NCI-H146 treated with DMSO at 0.1 percent for 48 hours (cell line): ENCODE measurements at regions not wholly inside any gene's neighbourhood (a gene's known extent, or its start where the extent isn't known, plus 50 kb on each side); places are given as distances from the start of the nearest gene placed in this dataset.
"Not testable (repeated sequence)": the region's sequence is repeated elsewhere in the genome, so short reads cannot be mapped to it uniquely, and the experiment has no call there.

ENCODE experiments used
- DNase-seq: peaks from one replicate; lab custom pipeline; 2025; ENCODE audit not compliant: unreplicated experiment; lab: John Stamatoyannopoulos, UW

GRCh38 chrX:136975684-136976470, 57.9 kb downstream of the GPR101 start:
- no peak for DNase-seq

- DNase-seq: no peak
Measured at GRCh38 chrX:136967966-136968365, 65.8 kb downstream of the GPR101 start.

GRCh38 chrX:136963973-136964372, 69.8 kb downstream of the GPR101 start:
- no peak for DNase-seq

DNA sequence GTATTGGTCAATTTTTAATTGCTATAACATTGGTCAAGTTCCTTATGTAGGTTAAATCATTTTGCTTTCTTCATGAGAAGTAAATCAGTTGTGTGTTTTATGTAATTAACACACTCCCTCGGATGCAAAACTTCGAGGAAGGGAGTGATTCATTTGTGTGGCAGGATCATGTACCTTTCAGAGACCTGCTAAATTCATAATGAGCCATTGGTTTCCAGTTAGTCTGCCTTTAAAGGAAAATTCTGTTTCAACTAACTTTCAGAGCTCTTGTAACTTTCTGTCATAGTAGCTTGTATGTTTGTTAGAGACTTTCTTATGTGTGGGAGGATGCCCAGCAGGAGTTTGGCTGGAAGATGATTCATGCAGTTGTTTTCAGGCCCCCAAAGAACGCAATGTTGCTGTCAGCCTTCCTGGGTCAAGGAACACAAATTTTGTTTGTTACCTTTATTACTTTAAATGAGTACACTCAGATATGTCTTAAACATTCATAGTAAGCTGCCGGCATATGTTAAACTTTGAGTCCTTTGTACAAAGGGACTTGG, 72.1 kb downstream of the GPR101 start:
- DNase-seq: no peak

GRCh38 chrX:136954930-136955329, 74.4 kb upstream of the RBMX start:
- DNase-seq: peak; percentile 0

DNA sequence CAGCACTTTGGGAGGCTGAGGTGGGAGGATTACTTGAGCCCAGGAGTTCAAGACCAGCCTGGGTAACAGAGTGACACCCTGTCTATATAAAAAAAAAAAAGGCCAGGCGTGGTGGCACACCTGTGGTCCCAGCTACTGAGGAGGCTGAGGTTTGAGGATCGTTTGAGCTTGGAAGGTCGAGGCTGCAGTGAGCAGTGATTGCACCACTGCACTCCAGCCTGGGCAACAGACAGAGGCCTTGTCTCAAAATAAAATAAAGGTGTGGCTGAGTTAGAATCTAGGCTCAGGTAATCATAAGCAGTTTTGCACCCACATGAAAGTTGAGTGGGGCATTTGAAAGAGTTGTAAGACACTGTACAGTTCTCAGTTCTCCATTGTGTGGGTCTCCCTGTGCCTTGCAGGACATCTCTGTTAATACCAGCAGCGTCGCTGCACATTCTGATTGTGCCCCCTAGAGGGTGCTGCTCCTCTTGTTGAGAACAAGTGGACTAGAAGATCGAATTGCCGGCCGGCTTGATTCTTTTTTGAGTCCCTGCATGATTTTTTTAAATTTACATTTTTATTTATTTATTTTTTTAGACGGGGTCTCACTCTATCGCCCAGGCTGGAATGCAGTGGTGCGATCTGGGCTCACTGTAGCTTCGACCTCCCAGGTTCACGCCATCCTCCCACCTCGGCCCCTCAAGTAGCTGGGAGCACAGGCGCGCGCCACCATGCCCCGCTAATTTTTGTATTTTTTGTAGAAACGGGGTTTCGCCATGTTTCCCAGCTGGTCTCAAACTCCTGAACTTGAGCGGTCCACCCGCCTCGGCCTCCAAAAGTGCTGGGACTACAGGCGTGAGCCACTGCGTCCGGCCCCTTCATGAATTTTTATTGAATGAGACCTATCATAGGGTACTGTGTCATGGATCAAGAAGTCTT, 73.6 kb upstream of the RBMX start:
- peak; percentile 2 for DNase-seq

GRCh38 chrX:136950211-136950610, 69.7 kb upstream of the RBMX start:
- DNase-seq: no peak

GRCh38 chrX:136941396-136942337, 61.1 kb upstream of the RBMX start:
- no peak for DNase-seq

DNA sequence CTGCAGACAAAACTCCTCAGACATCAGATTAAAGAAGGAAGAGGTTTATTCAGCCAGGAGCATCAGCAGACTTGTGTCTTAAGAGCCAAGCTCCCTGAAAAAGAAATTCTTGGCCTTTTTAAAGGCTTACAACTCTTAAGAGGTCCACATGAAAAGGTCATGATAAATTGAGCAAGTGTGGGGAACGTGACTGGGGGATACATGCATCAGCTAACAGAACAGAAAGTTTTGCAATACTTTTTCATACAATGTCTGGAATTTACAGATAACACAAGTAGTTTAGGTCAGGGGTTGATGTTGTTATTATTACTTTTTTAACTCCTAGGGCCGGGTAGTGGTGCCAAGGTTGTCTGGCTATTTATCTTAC, 55.6 kb upstream of the RBMX start:
- DNase-seq: no peak

GRCh38 chrX:136935533-136936182, 55.1 kb upstream of the RBMX start:
- not testable (repeated sequence) for DNase-seq

DNA sequence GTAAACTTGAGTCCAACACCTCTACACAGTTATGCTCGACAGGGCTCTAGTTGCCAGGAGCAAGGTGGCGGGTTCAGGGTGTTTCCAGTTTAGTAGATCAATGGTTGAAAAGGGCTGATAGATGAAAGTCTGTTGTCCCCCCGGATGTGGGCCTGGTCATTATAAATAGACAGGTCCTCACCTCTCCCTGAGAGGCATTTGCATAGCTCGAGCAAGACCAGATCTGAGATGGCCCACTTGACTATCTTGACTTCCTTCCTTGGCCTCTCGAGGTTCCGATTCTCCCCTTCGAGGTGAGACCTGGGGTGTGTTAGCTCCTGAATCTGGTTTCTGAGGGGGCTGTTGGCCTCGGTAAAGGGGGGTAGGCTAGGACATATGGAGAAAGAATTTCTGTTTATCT, 54.1 kb upstream of the RBMX start:
- not testable (repeated sequence) for DNase-seq

DNA sequence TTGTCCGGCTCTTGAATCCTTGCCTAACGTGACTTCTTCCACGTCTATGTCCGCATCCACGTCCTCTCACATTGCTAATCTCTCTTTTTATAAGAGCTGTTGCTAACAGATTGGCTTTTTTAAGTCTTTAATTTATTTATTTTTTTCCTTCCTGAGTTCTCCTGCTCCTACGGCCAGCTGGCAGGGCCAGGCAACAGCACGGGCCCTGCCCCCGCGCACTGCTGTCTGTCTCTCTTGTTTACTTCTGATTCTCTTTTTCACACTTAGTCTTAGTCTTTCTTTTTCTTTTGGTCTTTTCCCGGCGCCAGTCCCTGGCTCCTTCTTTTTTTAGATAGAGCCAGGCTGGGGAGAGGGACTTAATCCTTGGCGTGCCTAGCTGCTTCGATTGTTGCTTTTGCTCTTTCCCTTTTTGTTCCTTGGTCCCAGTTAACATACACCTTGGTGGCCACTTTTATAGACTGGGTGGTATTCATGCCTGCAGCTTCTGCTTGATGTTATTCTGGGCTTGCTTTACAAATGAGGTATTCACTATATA, 53.2 kb upstream of the RBMX start:
- no peak for DNase-seq

DNA sequence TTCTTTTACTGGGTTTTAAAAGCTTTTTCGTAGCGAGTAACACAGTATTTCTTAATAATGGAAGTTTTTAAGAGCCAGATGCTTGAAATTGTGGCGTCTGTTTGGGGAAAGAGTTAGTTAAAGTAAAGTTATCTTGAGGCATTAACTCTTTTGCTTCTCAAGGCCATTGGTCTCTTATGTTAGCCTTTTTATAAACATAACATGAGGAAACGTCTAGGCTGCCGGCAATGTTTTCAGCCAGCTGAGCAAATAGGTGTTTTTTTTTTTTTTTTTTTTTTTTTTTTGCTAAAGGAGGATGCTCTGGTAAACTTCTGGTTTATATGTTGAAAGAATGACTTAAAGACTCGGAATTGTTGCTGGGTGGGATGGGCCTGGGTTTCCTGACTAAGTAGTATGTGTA, 51.1 kb upstream of the RBMX start:
- no peak for DNase-seq
